ENCODE measurements at regions not wholly inside any gene's neighbourhood (a gene's known extent, or its start where the extent isn't known, plus 50 kb on each side); places are given as distances from the start of the nearest gene placed in this dataset.

- Histone ChIP-seq H3K27ac (replicated peaks) (no peak overlapping the region), H3K27me3 (ENCODE audit: insufficient read depth, poor library complexity, severe bottlenecking) (no peaks in the 10 kb centered on the region), H3K4me3 (replicated peaks; ENCODE audit: insufficient read depth, low read length) (no peak overlapping the region)
- DNase-seq (ENCODE audit: low read depth in 1 of 2, low spot score in 1 of 2), result no peak
- TF ChIP-seq SPI1 (IDR thresholded peaks at IDR 0.05; ENCODE audit: borderline replicate concordance, low read depth), result no peak
- no peak for TF ChIP-seq POLR2AphosphoS5 (IDR thresholded peaks at IDR 0.05; ENCODE audit: low read depth)
- no peak for TF ChIP-seq CTCF (IDR thresholded peaks at IDR 0.05; ENCODE audit: insufficient read depth, low read length)
- no peak for TF ChIP-seq GABPA (IDR thresholded peaks at IDR 0.05; ENCODE audit: low read depth)
- TF ChIP-seq REST (IDR thresholded peaks at IDR 0.05; ENCODE audit: insufficient replicate concordance, low read depth), result no peak
Measured at GRCh38 chr2:223404616-223405015, 197.5 kb downstream of the SCG2 start.

- DNase-seq (ENCODE audit: low read depth in 1 of 2, low spot score in 1 of 2), result no peak
- H3K4me3 ChIP-seq (replicated peaks; ENCODE audit: insufficient read depth, low read length), result no peak overlapping the region
- no peak overlapping the region for H3K27ac ChIP-seq (replicated peaks)
- TF ChIP-seq SPI1 (IDR thresholded peaks at IDR 0.05; ENCODE audit: borderline replicate concordance, low read depth) (no peak), GABPA (IDR thresholded peaks at IDR 0.05; ENCODE audit: low read depth) (no peak), CTCF (IDR thresholded peaks at IDR 0.05; ENCODE audit: insufficient read depth, low read length) (no peak), REST (IDR thresholded peaks at IDR 0.05; ENCODE audit: insufficient replicate concordance, low read depth) (no peak), POLR2AphosphoS5 (IDR thresholded peaks at IDR 0.05; ENCODE audit: low read depth) (no peak)
- H3K27me3 ChIP-seq (ENCODE audit: insufficient read depth, poor library complexity, severe bottlenecking), result no peaks in the 10 kb centered on the region
Measured at GRCh38 chr2:223414646-223415045, 187.5 kb downstream of the SCG2 start.

GRCh38 chr2:223415071-223415470, 187.1 kb downstream of the SCG2 start:
- no peak for DNase-seq (ENCODE audit: low read depth in 1 of 2, low spot score in 1 of 2)
- no peak for TF ChIP-seq CTCF (IDR thresholded peaks at IDR 0.05; ENCODE audit: insufficient read depth, low read length)
- TF ChIP-seq GABPA (IDR thresholded peaks at IDR 0.05; ENCODE audit: low read depth), result no peak
- no peak for TF ChIP-seq POLR2AphosphoS5 (IDR thresholded peaks at IDR 0.05; ENCODE audit: low read depth)
- no peak overlapping the region for H3K4me3 ChIP-seq (replicated peaks; ENCODE audit: insufficient read depth, low read length)
- no peaks in the 10 kb centered on the region for H3K27me3 ChIP-seq (ENCODE audit: insufficient read depth, poor library complexity, severe bottlenecking)
- no peak overlapping the region for H3K27ac ChIP-seq (replicated peaks)
